Cerebellar cortex (tissue), 1 donor: ENCODE measurements at regions not wholly inside any gene's neighbourhood (a gene's known extent, or its start where the extent isn't known, plus 50 kb on each side); places are given as distances from the start of the nearest gene placed in this dataset.

Source experiments
- DNase-seq: peaks from one replicate; pipeline ENCODE4 v3.0.0-alpha.2; 2015; ENCODE audit warnings: low spot score

GRCh38 chr16:55041540-55042234 is 111.0 kb downstream of the IRX5 start:
- DNase-seq = no peak

- DNase-seq = no peak
Measured at GRCh38 chr16:55042556-55043432, 112.1 kb downstream of the IRX5 start.

GRCh38 chr16:55043499-55043898 is 112.8 kb downstream of the IRX5 start:
- no peak for DNase-seq

GRCh38 chr16:55044201-55044975 is 113.7 kb downstream of the IRX5 start:
- no peak for DNase-seq

- no peak for DNase-seq
Measured at GRCh38 chr16:55045329-55045728, 114.7 kb downstream of the IRX5 start.

GRCh38 chr16:55045756-55046460 is 115.2 kb downstream of the IRX5 start:
- DNase-seq = no peak

GRCh38 chr16:55046513-55046912 is 115.8 kb downstream of the IRX5 start:
- DNase-seq = no peak

GRCh38 chr16:55046916-55047315 is 116.3 kb downstream of the IRX5 start:
- no peak for DNase-seq

GRCh38 chr16:55047331-55047730 is 116.7 kb downstream of the IRX5 start:
- no peak for DNase-seq

- no peak for DNase-seq
Measured at GRCh38 chr16:55047903-55048497, 117.3 kb downstream of the IRX5 start.

- DNase-seq = no peak
Measured at GRCh38 chr16:55048745-55049144, 118.1 kb downstream of the IRX5 start.

- DNase-seq = no peak
Measured at GRCh38 chr16:55051571-55052347, 121.1 kb downstream of the IRX5 start.

- DNase-seq = no peak
Measured at GRCh38 chr16:55052348-55052734, 121.7 kb downstream of the IRX5 start.

- no peak for DNase-seq
Measured at GRCh38 chr16:55052741-55053415, 122.2 kb downstream of the IRX5 start.

- DNase-seq = no peak
Measured at GRCh38 chr16:55055262-55055661, 124.6 kb downstream of the IRX5 start.

GRCh38 chr16:55056585-55057401 is 126.1 kb downstream of the IRX5 start:
- DNase-seq = no peak

- DNase-seq = no peak
Measured at GRCh38 chr16:55057866-55058265, 127.2 kb downstream of the IRX5 start.

GRCh38 chr16:55058576-55058975 is 127.9 kb downstream of the IRX5 start:
- no peak for DNase-seq

GRCh38 chr16:55059146-55059545 is 128.5 kb downstream of the IRX5 start:
- no peak for DNase-seq
